H1 (cell line): ENCODE measurements at regions not wholly inside any gene's neighbourhood (a gene's known extent, or its start where the extent isn't known, plus 50 kb on each side); places are given as distances from the start of the nearest gene placed in this dataset.

Experiments
- CTCF ChIA-PET: fragments of 300-600 bp; sonication (Branson Sonifier 250); formaldehyde crosslinking; loops from one replicate; lab custom pipeline; 2021; ENCODE audit not compliant: partially characterized antibody; lab: Charles Lee
- POLR2A ChIA-PET: fragments of 300-600 bp; sonication (Branson Sonifier 250); formaldehyde crosslinking; loops from one replicate; lab custom pipeline; 2021; ENCODE audit warnings: inconsistent platforms; ENCODE audit not compliant: partially characterized antibody; lab: Charles Lee
- DNase-seq, 2 experiments: peaks; one replicate each; pipeline versions ENCODE4 v3.0.0 to v3.0.0-alpha.2; 2010 to 2022; ENCODE audit warnings: low spot score in 2 of 2, low read depth in 1 of 2, mixed read lengths in 1 of 2
- FAIRE-seq: peaks from 2 replicates; lab custom pipeline; 2011; peaks lifted over from hg19 to GRCh38; lab: Jason Lieb, UNC
- H2AFZ ChIP-seq: 2 replicates; pipeline ENCODE4 v1.8.1; 2012; ENCODE audit warnings: low read length, inconsistent platforms
- H2AK5ac ChIP-seq: 2 replicates; pipeline ENCODE4 v1.6.1; 2013; ENCODE audit warnings: low read depth, low read length
- H2BK120ac ChIP-seq: replicated peaks from 2 replicates; pipeline ENCODE3; 2013; ENCODE audit warnings: low read depth, low read length, inconsistent platforms
- H2BK12ac ChIP-seq: 2 replicates; pipeline ENCODE4 v1.6.1; 2013; ENCODE audit warnings: low read depth, low read length
- H2BK15ac ChIP-seq: 2 replicates; pipeline ENCODE4 v1.6.1; 2013; ENCODE audit warnings: low read length
- H2BK20ac ChIP-seq: 2 replicates; pipeline ENCODE4 v1.6.1; 2013; ENCODE audit warnings: low read length
- H2BK5ac ChIP-seq: 2 replicates; pipeline ENCODE4 v1.6.1; 2013; ENCODE audit warnings: low read depth, low read length
- H3K14ac ChIP-seq: 2 replicates; pipeline ENCODE4 v1.6.1; 2013; ENCODE audit warnings: inconsistent platforms; ENCODE audit not compliant: insufficient read length
- H3K18ac ChIP-seq: 2 replicates; pipeline ENCODE4 v1.6.1; 2013; ENCODE audit warnings: low read length; ENCODE audit errors: extremely low read depth
- H3K23ac ChIP-seq: 2 replicates; pipeline ENCODE4 v1.6.1; 2013; ENCODE audit warnings: inconsistent platforms; ENCODE audit not compliant: insufficient read length
- H3K23me2 ChIP-seq: 2 replicates; pipeline ENCODE4 v1.6.1; 2013; ENCODE audit warnings: low read depth, low read length
- H3K27ac ChIP-seq: 2 replicates; pipeline ENCODE4 v1.6.1; 2011; ENCODE audit warnings: low read depth, low read length, inconsistent platforms
- H3K27me3 ChIP-seq, 4 experiments: replicated peaks in 1 of 4; 1 replicate in 1 of 4; 2 replicates in 3 of 4; pipeline versions ENCODE4 v1.6.1 to v1.8.1; 2011 to 2013; ENCODE audit warnings: low read length in 3 of 4, mild to moderate bottlenecking in 3 of 4, inconsistent platforms in 2 of 4, mixed read lengths in 2 of 4, moderate library complexity in 1 of 4; ENCODE audit not compliant: control insufficient read depth in 3 of 4, insufficient read depth in 3 of 4; ENCODE audit errors: extremely low read depth in 1 of 4
- H3K36me3 ChIP-seq, 4 experiments: 2 replicates each; pipeline versions ENCODE4 v1.6.1 to v1.8.1; 2011 to 2013; ENCODE audit warnings: mild to moderate bottlenecking in 4 of 4, low read length in 3 of 4, moderate library complexity in 2 of 4, control low read depth in 1 of 4, inconsistent platforms in 1 of 4; ENCODE audit not compliant: insufficient read depth in 4 of 4, control insufficient read depth in 2 of 4
- H3K4ac ChIP-seq: replicated peaks from 2 replicates; pipeline ENCODE3; 2013; ENCODE audit warnings: low read length, low read depth, mixed read lengths, inconsistent platforms; ENCODE audit not compliant: insufficient read length
- H3K4me1 ChIP-seq, 4 experiments: replicated peaks in 1 of 4; 1 replicate in 1 of 4; 2 replicates in 3 of 4; pipeline versions ENCODE4 v1.6.1 to v1.8.1; 2011 to 2013; ENCODE audit warnings: low read length in 3 of 4, inconsistent platforms in 2 of 4, mixed read lengths in 1 of 4; ENCODE audit not compliant: insufficient read depth in 4 of 4, control insufficient read depth in 3 of 4
- H3K4me2 ChIP-seq, 2 experiments: 2 replicates each; pipeline versions ENCODE4 v1.6.1 to v1.8.1; 2011 to 2013; ENCODE audit warnings: low read depth in 2 of 2, low read length in 2 of 2, control low read depth in 1 of 2, inconsistent platforms in 1 of 2, mild to moderate bottlenecking in 1 of 2; ENCODE audit not compliant: insufficient read depth in 1 of 2
- H3K4me3 ChIP-seq, 4 experiments: fragments of 200-600, 300-600 bp in 1 of 4; sonication (generic), shearing (Covaris generic), sonication (Bioruptor Twin) in 1 of 4; 2 replicates each; pipeline versions ENCODE4 v1.5.1 to v1.8.1; 2011 to 2016; ENCODE audit warnings: low read length in 4 of 4, low read depth in 3 of 4, control low read depth in 2 of 4, inconsistent platforms in 2 of 4, mild to moderate bottlenecking in 2 of 4, mixed read lengths in 1 of 4, moderate library complexity in 1 of 4; ENCODE audit not compliant: insufficient read depth in 2 of 4; ENCODE audit errors: extremely low read depth in 1 of 4
- H3K56ac ChIP-seq: replicated peaks from 2 replicates; pipeline ENCODE3; 2013; ENCODE audit warnings: low read depth, mild to moderate bottlenecking, mixed read lengths, low read length, inconsistent platforms; ENCODE audit not compliant: insufficient read length
- H3K79me1 ChIP-seq: 2 replicates; pipeline ENCODE4 v1.6.1; 2013; ENCODE audit warnings: low read depth, low read length, control low read depth
- H3K79me2 ChIP-seq, 2 experiments: 2 replicates each; pipeline versions ENCODE4 v1.6.1 to v1.8.1; 2012 to 2013; ENCODE audit warnings: low read length in 2 of 2, mild to moderate bottlenecking in 2 of 2, inconsistent platforms in 1 of 2; ENCODE audit not compliant: insufficient read depth in 2 of 2, control insufficient read depth in 1 of 2
- H3K9ac ChIP-seq, 4 experiments: replicated peaks in 1 of 4; 1 replicate in 1 of 4; 2 replicates in 3 of 4; pipeline versions ENCODE4 v1.6.1 to v1.8.1; 2011 to 2013; ENCODE audit warnings: low read depth in 3 of 4, low read length in 3 of 4, control low read depth in 2 of 4, mild to moderate bottlenecking in 2 of 4, moderate library complexity in 2 of 4, inconsistent platforms in 1 of 4; ENCODE audit errors: extremely low read depth in 1 of 4
- H3K9me3 ChIP-seq, 2 experiments: 2 replicates each; pipeline versions ENCODE4 v1.6.1 to v1.8.1; 2012 to 2013; ENCODE audit warnings: mild to moderate bottlenecking in 2 of 2, moderate library complexity in 2 of 2, control low read depth in 1 of 2, inconsistent platforms in 1 of 2, low read depth in 1 of 2, low read length in 1 of 2, mixed read lengths in 1 of 2; ENCODE audit not compliant: insufficient read depth in 2 of 2
- H4K20me1 ChIP-seq, 2 experiments: replicated peaks in 1 of 2; 2 replicates each; pipeline versions ENCODE3 to v1.8.1; 2011 to 2013; ENCODE audit warnings: inconsistent platforms in 2 of 2, low read length in 2 of 2, mild to moderate bottlenecking in 1 of 2; ENCODE audit not compliant: insufficient read depth in 2 of 2, control insufficient read depth in 1 of 2
- H4K5ac ChIP-seq: 2 replicates; pipeline ENCODE4 v1.6.1; 2013; ENCODE audit warnings: low read length, low read depth, mixed read lengths, inconsistent platforms; ENCODE audit not compliant: insufficient read length
- H4K8ac ChIP-seq: 2 replicates; pipeline ENCODE4 v1.8.0; 2013; ENCODE audit warnings: mild to moderate bottlenecking, moderate library complexity, low read length, inconsistent platforms; ENCODE audit not compliant: insufficient read depth; ENCODE audit errors: extremely low read depth
- H4K91ac ChIP-seq: replicated peaks from 2 replicates; pipeline ENCODE3; 2013; ENCODE audit warnings: low read length, mixed read lengths, inconsistent platforms; ENCODE audit not compliant: insufficient read length
- CBX5 ChIP-seq: fragments of 300-800, 300-1000 bp; sonication (generic); IDR thresholded peaks from 2 replicates; pipeline ENCODE4 v1.7.1; 2016; ENCODE audit warnings: antibody characterized with exemption, low read length, low read depth
- GTF2F1 ChIP-seq: IDR thresholded peaks from 2 replicates; pipeline ENCODE4 v1.6.1; 2012; ENCODE audit warnings: low read depth, low read length, improper control_type of control experiment, borderline replicate concordance
- SIN3A ChIP-seq, 2 experiments: IDR thresholded peaks in 1 of 2; conservative IDR thresholded peaks in 1 of 2; 2 replicates each; pipeline ENCODE4 v1.6.1; 2011 to 2012; ENCODE audit warnings: low read length in 2 of 2, improper control_type of control experiment in 1 of 2, low read depth in 1 of 2, mild to moderate bottlenecking in 1 of 2
- TCF12 ChIP-seq: IDR thresholded peaks from 2 replicates; pipeline ENCODE4 v1.6.1; 2011; ENCODE audit warnings: low read depth, mild to moderate bottlenecking, low read length
- WGBS, 2 experiments: shearing (Covaris generic) in 1 of 2; methylation state at CpG; one replicate each; pipeline versions ENCODE4 v1.1.6 to v1.1.7; 2013 to 2015; ENCODE audit warnings: low lambda C conversion rate in 2 of 2, mixed read lengths in 2 of 2, inconsistent platforms in 1 of 2, low coverage in 1 of 2, missing lambda C conversion rate in 1 of 2; ENCODE audit not compliant: insufficient replicate concordance in 2 of 2, insufficient coverage in 1 of 2, insufficient read length in 1 of 2; ENCODE audit errors: extremely low coverage in 1 of 2, missing lambda C conversion rate in 1 of 2; 5-methylcytosine and 5-hydroxymethylcytosine counted together

GRCh38 chr1:227396539-227397353 is 78.5 kb upstream of the CDC42BPA start:
- no peak overlapping the region for H2BK5ac ChIP-seq
- no peak overlapping the region for H4K5ac ChIP-seq
- no peak overlapping the region for H3K4me2 ChIP-seq
- H3K4me3 ChIP-seq, result no peak overlapping the region
- H2BK15ac ChIP-seq, result no peak overlapping the region
- no peak overlapping the region for H2BK120ac ChIP-seq
- no peak overlapping the region for H2BK12ac ChIP-seq
- no peak overlapping the region for H2AFZ ChIP-seq
- no peak overlapping the region for H3K14ac ChIP-seq
- H4K8ac ChIP-seq, result no peak overlapping the region
- no peaks in the 10 kb centered on the region for H3K79me2 ChIP-seq
- H3K9ac ChIP-seq, result no peak overlapping the region
- no peaks in the 10 kb centered on the region for H3K79me1 ChIP-seq
- 89% methylated on average over 8 of the region's 8 CpGs; no CpG with 5 or more reads in 1 of the 2 experiments for WGBS, 2 experiments
- H4K20me1 ChIP-seq, result no peaks in the 10 kb centered on the region
- FAIRE-seq, result no peak
- no peak overlapping the region for H3K56ac ChIP-seq
- no peak overlapping the region for H3K27ac ChIP-seq
- no peak overlapping the region for H2BK20ac ChIP-seq
- no peak overlapping the region for H4K91ac ChIP-seq
- H3K27me3 ChIP-seq, result no peaks in the 10 kb centered on the region
- no peak for DNase-seq
- no peak overlapping the region for H3K23ac ChIP-seq
- H3K36me3 ChIP-seq, result no peaks in the 10 kb centered on the region; a peak in 1 of 8 replicates
- no peaks in the 10 kb centered on the region for H3K4me1 ChIP-seq
- H3K18ac ChIP-seq, result no peak overlapping the region
- peaks cover 6% of the 10 kb centered on the region in 2 experiments; a peak in 2 of 4 replicates for H3K9me3 ChIP-seq
- no peak overlapping the region for H2AK5ac ChIP-seq
- no peaks in the 10 kb centered on the region for H3K23me2 ChIP-seq
- POLR2A ChIA-PET, result no interaction called here
- CTCF ChIA-PET, result no interaction called here
- no peak overlapping the region for H3K4ac ChIP-seq
- no peak for TF ChIP-seq TCF12
- no peak for TF ChIP-seq GTF2F1
- no peak for TF ChIP-seq CBX5
- no peak for TF ChIP-seq SIN3A (conservative IDR thresholded peaks at IDR 0.05 in 1 of 2, IDR thresholded peaks at IDR 0.05 in 1 of 2; ENCODE audit: low read depth in 1 of 2, low read length in 2 of 2)
